ENCODE measurements at regions not wholly inside any gene's neighbourhood (a gene's known extent, or its start where the extent isn't known, plus 50 kb on each side); places are given as distances from the start of the nearest gene placed in this dataset.

- TF ChIP-seq CTCF (conservative IDR thresholded peaks at IDR 0.05; ENCODE audit: low read length) (no peak), EZH2phosphoT487 (IDR thresholded peaks at IDR 0.05; ENCODE audit: borderline replicate concordance, low read depth, low read length) (no peak)
Observed at GRCh38 chr4:38382520-38382919, 281.5 kb upstream of the KLF3 start.

Data from OCI-LY7 (cell line).